ENCODE measurements at regions not wholly inside any gene's neighbourhood (a gene's known extent, or its start where the extent isn't known, plus 50 kb on each side); places are given as distances from the start of the nearest gene placed in this dataset.
A peak's percentile ranks its signal among the peaks of the same experiment; 100 is the strongest.

DNA sequence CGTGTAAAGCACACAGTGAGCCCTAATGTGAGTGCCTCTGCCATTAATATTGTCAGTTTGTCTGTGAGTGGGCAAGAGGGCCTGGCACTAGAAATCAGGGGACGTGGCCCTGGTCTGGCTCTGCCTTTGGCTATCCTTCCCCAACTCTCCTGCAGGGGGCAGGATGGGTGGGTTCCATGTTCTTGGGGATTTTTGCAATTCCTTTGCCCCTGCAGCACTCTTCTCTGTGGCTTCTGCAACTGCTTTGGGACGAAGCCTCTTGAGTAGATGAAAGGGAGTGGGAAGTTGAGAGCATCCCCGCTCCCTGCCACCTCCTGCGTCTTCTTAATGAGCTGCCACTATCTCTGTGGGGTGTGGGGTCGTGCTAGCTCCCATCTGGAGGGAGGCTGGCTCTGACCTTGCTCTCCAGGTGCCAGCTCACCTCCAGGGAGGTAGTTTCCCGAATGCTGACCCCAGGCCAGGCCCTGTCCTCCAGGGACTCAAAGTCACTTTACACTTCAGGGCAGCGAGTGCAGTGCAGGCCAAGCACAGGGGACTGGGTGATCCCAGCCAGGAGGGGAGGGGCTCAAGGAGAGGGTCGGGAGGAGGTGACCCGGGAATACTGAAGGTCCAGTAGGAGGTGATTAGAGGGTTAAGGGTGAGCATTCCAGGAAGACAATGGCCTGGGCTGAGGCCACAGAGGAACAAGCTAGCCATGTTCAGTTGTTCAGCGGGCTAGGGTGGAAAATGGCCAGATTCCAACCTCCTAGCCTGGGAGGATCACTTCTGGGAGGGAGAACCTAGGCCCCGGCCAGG, 121.0 kb upstream of the NLRP1 start:
- H3K27ac ChIP-seq: no peak overlapping the region
- H3K36me3 ChIP-seq: no peaks in the 10 kb centered on the region
- H3K9me3 ChIP-seq: no peaks in the 10 kb centered on the region
- TF ChIP-seq, protein P1, sequence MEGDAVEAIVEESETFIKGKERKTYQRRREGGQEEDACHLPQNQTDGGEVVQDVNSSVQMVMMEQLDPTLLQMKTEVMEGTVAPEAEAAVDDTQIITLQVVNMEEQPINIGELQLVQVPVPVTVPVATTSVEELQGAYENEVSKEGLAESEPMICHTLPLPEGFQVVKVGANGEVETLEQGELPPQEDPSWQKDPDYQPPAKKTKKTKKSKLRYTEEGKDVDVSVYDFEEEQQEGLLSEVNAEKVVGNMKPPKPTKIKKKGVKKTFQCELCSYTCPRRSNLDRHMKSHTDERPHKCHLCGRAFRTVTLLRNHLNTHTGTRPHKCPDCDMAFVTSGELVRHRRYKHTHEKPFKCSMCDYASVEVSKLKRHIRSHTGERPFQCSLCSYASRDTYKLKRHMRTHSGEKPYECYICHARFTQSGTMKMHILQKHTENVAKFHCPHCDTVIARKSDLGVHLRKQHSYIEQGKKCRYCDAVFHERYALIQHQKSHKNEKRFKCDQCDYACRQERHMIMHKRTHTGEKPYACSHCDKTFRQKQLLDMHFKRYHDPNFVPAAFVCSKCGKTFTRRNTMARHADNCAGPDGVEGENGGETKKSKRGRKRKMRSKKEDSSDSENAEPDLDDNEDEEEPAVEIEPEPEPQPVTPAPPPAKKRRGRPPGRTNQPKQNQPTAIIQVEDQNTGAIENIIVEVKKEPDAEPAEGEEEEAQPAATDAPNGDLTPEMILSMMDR (IDR thresholded peaks at IDR 0.05): no peak
- no peak for TF ChIP-seq POLR2A (IDR thresholded peaks at IDR 0.05)
- no peaks in the 10 kb centered on the region for H3K4me1 ChIP-seq
- DNase-seq: no peak
- no peaks in the 10 kb centered on the region for H3K27me3 ChIP-seq
- H3K4me3 ChIP-seq (replicated peaks in 1 of 3): no peak overlapping the region
- 42 to 49% methylated on average over 12 of the region's 12 CpGs for WGBS, 2 donors
- intact Hi-C loops (cut with DNase I): loop anchor here (10.0 kb wide), 1 partner anchor 110 kb away; no protein-coding TSS in a partner anchor

DNA sequence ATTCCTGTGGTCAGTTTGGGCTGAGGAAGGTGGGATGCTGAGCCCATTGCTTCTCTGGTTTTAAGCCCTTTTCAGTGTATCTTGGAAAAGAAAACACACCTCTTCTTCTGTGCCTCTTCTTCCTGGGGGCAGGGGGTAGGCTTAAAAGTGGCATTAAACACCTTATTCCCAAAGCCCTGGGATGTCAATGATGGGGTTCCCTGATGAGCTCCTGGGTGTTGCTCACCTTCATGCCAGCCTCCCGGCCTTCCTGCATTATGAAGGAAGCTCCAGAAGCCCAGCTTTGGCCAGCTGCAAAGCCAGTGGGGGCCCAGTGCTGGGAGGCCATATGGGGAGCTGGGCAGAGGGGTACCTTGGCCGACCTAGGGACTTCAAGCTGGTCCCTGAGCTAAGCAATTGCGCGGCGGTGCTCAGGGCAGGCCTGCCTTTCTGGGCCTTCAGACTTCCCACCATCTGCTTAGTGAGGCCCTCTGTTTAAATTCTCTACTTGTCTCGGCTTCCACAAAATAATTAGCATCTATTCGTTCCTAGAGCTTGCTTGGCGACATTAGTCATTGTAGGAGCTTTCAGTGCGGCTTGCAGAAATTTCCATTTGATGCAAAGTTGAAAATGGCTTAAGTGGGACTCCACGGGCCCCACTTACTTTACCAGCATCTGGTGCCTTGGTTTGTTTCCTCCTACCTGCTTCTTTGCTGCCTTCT, 121.7 kb upstream of the NLRP1 start:
- TF ChIP-seq POLR2A (IDR thresholded peaks at IDR 0.05): no peak
- no peaks in the 10 kb centered on the region for H3K9me3 ChIP-seq
- no peaks in the 10 kb centered on the region for H3K4me1 ChIP-seq
- no peak overlapping the region for H3K4me3 ChIP-seq (replicated peaks in 1 of 3)
- H3K36me3 ChIP-seq: no peaks in the 10 kb centered on the region
- no peaks in the 10 kb centered on the region for H3K27me3 ChIP-seq
- no peak overlapping the region for H3K27ac ChIP-seq
- 88 to 93% methylated on average over 10 of the region's 10 CpGs for WGBS, 2 donors
- intact Hi-C loops (cut with DNase I): loop anchor here (10.0 kb wide), 1 partner anchor 111 kb away; no protein-coding TSS in a partner anchor
- DNase-seq: no peak

DNA sequence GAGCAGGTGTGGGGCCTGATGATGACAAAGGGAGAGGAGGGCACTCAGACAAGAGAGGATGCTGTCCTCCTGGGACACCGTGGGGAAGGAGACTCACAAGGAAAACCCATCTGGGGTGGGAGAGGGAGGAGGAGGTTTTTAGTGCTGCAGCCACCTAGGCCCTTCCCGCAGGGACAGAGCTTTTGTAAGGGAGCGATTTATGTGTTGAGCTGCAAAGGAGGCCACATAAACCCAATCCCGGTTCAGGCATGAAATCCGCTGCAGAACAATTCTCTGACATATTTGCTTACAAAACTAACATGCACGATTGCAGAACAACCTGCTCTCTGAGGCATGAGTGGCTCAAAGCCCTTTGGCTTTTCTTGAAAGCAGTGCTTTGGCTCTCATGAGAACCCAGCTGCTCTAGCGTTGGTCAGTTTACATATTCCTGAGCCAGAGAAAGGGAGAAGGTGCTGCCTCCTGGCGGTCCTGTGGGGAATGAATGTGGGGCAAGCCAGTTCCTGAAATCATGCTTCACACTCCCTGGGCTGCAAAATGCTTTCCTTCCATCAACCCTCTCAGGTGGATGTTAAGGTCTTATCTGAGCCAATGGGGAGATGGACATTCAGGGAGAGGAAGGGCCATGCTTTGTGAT, 122.4 kb upstream of the NLRP1 start:
- Histone ChIP-seq H3K4me3 (replicated peaks in 1 of 3) (no peak overlapping the region), H3K27ac (no peak overlapping the region), H3K4me1 (no peaks in the 10 kb centered on the region), H3K36me3 (no peaks in the 10 kb centered on the region), H3K27me3 (no peaks in the 10 kb centered on the region), H3K9me3 (no peaks in the 10 kb centered on the region)
- peak; percentile 36 to 43 for DNase-seq
- intact Hi-C loops (cut with DNase I): loop anchor here (10.0 kb wide), 1 partner anchor 112 kb away; no protein-coding TSS in a partner anchor
- WGBS, 2 donors: 23 to 34% methylated on average over 7 to 8 of the region's 8 CpGs
- TF ChIP-seq POLR2A (IDR thresholded peaks at IDR 0.05): no peak
- TF ChIP-seq, protein P1 (IDR thresholded peaks at IDR 0.05): peak in 4 of 6 experiments; percentile 30 to 51 (median 36)

DNA sequence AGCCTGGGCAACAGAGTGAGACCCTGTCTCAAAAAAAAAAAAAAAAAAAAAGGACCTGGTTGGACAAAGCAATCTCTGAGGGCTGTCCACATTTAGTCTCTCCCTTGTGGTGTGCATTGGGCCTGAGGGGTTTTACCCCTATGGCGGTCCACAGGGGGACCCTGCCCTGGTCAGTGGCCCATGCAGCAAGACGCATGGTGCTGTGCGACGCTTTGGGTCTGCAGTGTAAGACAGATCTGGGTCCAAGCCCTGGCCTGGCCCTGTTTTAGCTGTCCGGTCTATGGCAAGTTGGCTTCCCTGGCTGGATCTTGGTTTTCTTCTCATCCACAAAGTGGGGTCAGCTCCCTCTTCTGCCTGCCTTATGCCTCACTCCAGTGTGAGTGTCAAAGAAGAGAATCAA, 123.2 kb upstream of the NLRP1 start:
- Histone ChIP-seq H3K9me3 (no peaks in the 10 kb centered on the region), H3K36me3 (no peaks in the 10 kb centered on the region), H3K4me1 (no peaks in the 10 kb centered on the region), H3K4me3 (replicated peaks in 1 of 3) (no peak overlapping the region), H3K27me3 (no peaks in the 10 kb centered on the region), H3K27ac (no peak overlapping the region)
- intact Hi-C loops (cut with DNase I): loop anchor here (10.0 kb wide), 1 partner anchor 113 kb away; no protein-coding TSS in a partner anchor
- no peak for DNase-seq
- TF ChIP-seq, protein P1 (IDR thresholded peaks at IDR 0.05): no peak
- no peak for TF ChIP-seq POLR2A (IDR thresholded peaks at IDR 0.05)
- WGBS, 2 donors: 91 to 93% methylated on average over 5 of the region's 5 CpGs

DNA sequence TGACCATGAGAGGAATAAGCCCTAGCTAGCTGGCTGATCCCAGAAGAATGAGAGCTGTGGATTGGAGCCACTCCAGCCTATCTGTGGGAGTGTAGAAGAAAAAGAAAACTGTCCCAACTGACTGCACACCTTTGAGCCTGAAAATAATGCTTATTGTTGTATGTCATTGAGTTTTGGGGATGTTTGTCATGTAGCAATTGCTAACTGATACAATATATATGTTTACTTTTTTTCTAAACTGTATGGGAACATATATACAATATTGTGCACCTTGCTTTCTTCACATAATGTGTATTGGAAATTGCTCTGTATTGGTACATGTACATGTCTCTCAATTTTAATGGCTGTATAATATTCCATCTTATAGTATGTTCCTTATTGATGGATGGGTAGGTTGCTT, 124.0 kb upstream of the NLRP1 start:
- intact Hi-C loops (cut with DNase I): loop anchor here (10.0 kb wide), 1 partner anchor 114 kb away; no protein-coding TSS in a partner anchor
- Histone ChIP-seq H3K9me3 (no peaks in the 10 kb centered on the region), H3K27me3 (no peaks in the 10 kb centered on the region), H3K4me1 (no peaks in the 10 kb centered on the region), H3K4me3 (replicated peaks in 1 of 3) (no peak overlapping the region), H3K27ac (no peak overlapping the region), H3K36me3 (no peaks in the 10 kb centered on the region)
- DNase-seq: no peak
- TF ChIP-seq, protein P1 (IDR thresholded peaks at IDR 0.05): no peak
